Right ventricle myocardium superior (tissue), 1 donor: ENCODE measurements at regions not wholly inside any gene's neighbourhood (a gene's known extent, or its start where the extent isn't known, plus 50 kb on each side); places are given as distances from the start of the nearest gene placed in this dataset.
"Not testable (repeated sequence)": the region's sequence is repeated elsewhere in the genome, so short reads cannot be mapped to it uniquely, and the experiment has no call there.

ENCODE experiments used
- ATAC-seq: fragments of 200-7000 bp; cut with Tn5 transposase; one replicate; pipeline ENCODE4 v1.9.1; 2020; ENCODE audit warnings: mild to moderate bottlenecking; ENCODE audit not compliant: poor library complexity
- DNase-seq: peaks from one replicate; pipeline ENCODE4 v3.0.0-alpha.2; 2020
- intact Hi-C: fragments of 100-400 bp; cut with DNase I; formaldehyde crosslinking; loops from one replicate; pipeline ENCODE4 v1.11.2; 2022
- donor health status: DM: no; HTN: yes; CAD: no; lungs with severe emphysema.

GRCh38 chr7:113636727-113637421 is 281.9 kb downstream of the PPP1R3A start:
- intact Hi-C loops, result no loop called here
- DNase-seq (no peak), ATAC-seq (no peak)

- DNase-seq, result no peak
- intact Hi-C loops, result no loop called here
- no peak for ATAC-seq
These were observed 283.3 kb downstream of the PPP1R3A start for GRCh38 chr7:113635492-113635891.

GRCh38 chr7:113633073-113633472 is 285.7 kb downstream of the PPP1R3A start:
- DNase-seq (no peak), ATAC-seq (no peak)
- intact Hi-C loops, result no loop called here

GRCh38 chr7:113628948-113629847 is 289.6 kb downstream of the PPP1R3A start:
- intact Hi-C loops, result no loop called here
- no peak for DNase-seq
- no peak for ATAC-seq

- intact Hi-C loops, result no loop called here
- no peak for DNase-seq
- no peak for ATAC-seq
These were observed 293.2 kb downstream of the PPP1R3A start for GRCh38 chr7:113625494-113626102.

GRCh38 chr7:113622796-113623195 is 296.0 kb downstream of the PPP1R3A start:
- ATAC-seq, result no peak
- no peak for DNase-seq

GRCh38 chr7:113610572-113610971 is 308.2 kb downstream of the PPP1R3A start:
- intact Hi-C loops, result no loop called here
- ATAC-seq (no peak), DNase-seq (no peak)

More at GRCh38 chr7:113622796-113623195, 296.0 kb downstream of the PPP1R3A start:
- intact Hi-C loops, result no loop called here

- DNase-seq, result no peak
- intact Hi-C loops, result no loop called here
- ATAC-seq, result no peak
These were observed 310.0 kb downstream of the PPP1R3A start for GRCh38 chr7:113608782-113609181.

- DNase-seq (no peak), ATAC-seq (no peak)
- intact Hi-C loops, result no loop called here
These were observed 312.5 kb downstream of the PPP1R3A start for GRCh38 chr7:113606325-113606724.

GRCh38 chr7:113600428-113600827 is 318.4 kb downstream of the PPP1R3A start:
- ATAC-seq, DNase-seq: not testable (repeated sequence)

GRCh38 chr7:113593455-113593854 is 325.4 kb downstream of the PPP1R3A start:
- DNase-seq, ATAC-seq, intact Hi-C loops: not testable (repeated sequence)

More at GRCh38 chr7:113600428-113600827, 318.4 kb downstream of the PPP1R3A start:
- intact Hi-C loops, result not testable (repeated sequence)

GRCh38 chr7:113592924-113593323 is 325.9 kb downstream of the PPP1R3A start:
- intact Hi-C loops, DNase-seq, ATAC-seq: not testable (repeated sequence)

- ATAC-seq, result no peak
- DNase-seq, result no peak
- intact Hi-C loops, result no loop called here
These were observed 336.3 kb downstream of the PPP1R3A start for GRCh38 chr7:113582471-113582870.

- DNase-seq, ATAC-seq, intact Hi-C loops: not testable (repeated sequence)
These were observed 355.6 kb downstream of the PPP1R3A start for GRCh38 chr7:113563257-113563656.

- DNase-seq (no peak), ATAC-seq (no peak)
- intact Hi-C loops, result no loop called here
These were observed 356.0 kb downstream of the PPP1R3A start for GRCh38 chr7:113562801-113563200.

GRCh38 chr7:113562242-113562641 is 356.6 kb downstream of the PPP1R3A start:
- intact Hi-C loops, result no loop called here
- DNase-seq, result no peak
- no peak for ATAC-seq

GRCh38 chr7:113561446-113561845 is 357.4 kb downstream of the PPP1R3A start:
- DNase-seq (no peak), ATAC-seq (no peak)
- intact Hi-C loops, result no loop called here

- ATAC-seq (no peak), DNase-seq (no peak)
- intact Hi-C loops, result no loop called here
These were observed 367.8 kb downstream of the PPP1R3A start for GRCh38 chr7:113550966-113551365.

- DNase-seq (no peak), ATAC-seq (no peak)
- intact Hi-C loops, result no loop called here
These were observed 370.2 kb downstream of the PPP1R3A start for GRCh38 chr7:113548561-113548960.
